K562 (cell line): ENCODE measurements at regions not wholly inside any gene's neighbourhood (a gene's known extent, or its start where the extent isn't known, plus 50 kb on each side); places are given as distances from the start of the nearest gene placed in this dataset.

Experiments
- CCNT2 ChIP-seq: IDR thresholded peaks from 2 replicates; pipeline ENCODE4 v1.6.1; 2011; ENCODE audit warnings: borderline replicate concordance, low read depth, mild to moderate bottlenecking, moderate library complexity, mixed read lengths, low read length; ENCODE audit not compliant: insufficient read length; ENCODE audit errors: extremely low read depth
- CGGBP1 ChIP-seq: fragments of 250-450 bp; sonication (Bioruptor Pico); IDR thresholded peaks from 2 replicates; pipeline ENCODE4 v1.9.0; 2021; ENCODE audit warnings: mild to moderate bottlenecking
- ETV6 ChIP-seq, 3 experiments: fragments of 150-350 bp in 1 of 3; sonication (generic) in 1 of 3; formaldehyde crosslinking in 1 of 3; IDR thresholded peaks; 2 replicates each; pipeline versions ENCODE4 v1.6.1 to v1.8.0; 2014 to 2022; ENCODE audit warnings: borderline replicate concordance in 2 of 3, low read depth in 2 of 3, antibody characterized with exemption in 1 of 3, low read length in 1 of 3, mild to moderate bottlenecking in 1 of 3, missing genetic modification reagents in 1 of 3
- GABPB2 ChIP-seq: fragments of 250-450 bp; sonication (Bioruptor Pico); conservative IDR thresholded peaks from 2 replicates; pipeline ENCODE4 v1.5.1; 2021; ENCODE audit warnings: mild to moderate bottlenecking
- PHF8 ChIP-seq: fragments of 200-600 bp; sonication (generic); IDR thresholded peaks from 2 replicates; pipeline ENCODE4 v1.6.1; 2012; ENCODE audit warnings: mixed run types, mild to moderate bottlenecking, inconsistent platforms, low read length, moderate library complexity, borderline replicate concordance
- SIN3A ChIP-seq, 2 experiments: fragments of 150-350 bp in 1 of 2; IDR thresholded peaks; 2 replicates each; pipeline ENCODE4 v1.6.1; 2011 to 2016; ENCODE audit warnings: borderline replicate concordance in 2 of 2, low read depth in 2 of 2, low read length in 2 of 2, mild to moderate bottlenecking in 2 of 2, moderate library complexity in 2 of 2; ENCODE audit not compliant: control insufficient read depth in 1 of 2
- ZFP1 ChIP-seq: fragments of 450-650 bp; formaldehyde crosslinking; IDR thresholded peaks from 2 replicates; pipeline ENCODE4 v1.4.0; 2020; ENCODE audit warnings: mild to moderate bottlenecking, mixed read lengths
- ZNF561 ChIP-seq: fragments of 450-650 bp; formaldehyde crosslinking; conservative IDR thresholded peaks from 2 replicates; pipeline ENCODE4 v1.4.0; 2020; ENCODE audit warnings: mild to moderate bottlenecking, moderate library complexity
- ZNF695 ChIP-seq: fragments of 450-650 bp; formaldehyde crosslinking; IDR thresholded peaks from 2 replicates; pipeline ENCODE4 v1.4.0; 2020; ENCODE audit warnings: mild to moderate bottlenecking, moderate library complexity
- TF ChIP-seq, protein P1 (sequence below): fragments of 450-650 bp; IDR thresholded peaks from 2 replicates; pipeline ENCODE4 v1.7.1; 2018; ENCODE audit warnings: mild to moderate bottlenecking, low read depth; ENCODE audit not compliant: partially characterized antibody

- TF ChIP-seq CCNT2 (no peak), PHF8 (no peak), CGGBP1 (no peak), ZNF695 (CRISPR knock-in tag) (no peak), SIN3A (IDR thresholded peaks at IDR 0.05; ENCODE audit: borderline replicate concordance in 2 of 2, control insufficient read depth in 1 of 2, low read depth in 2 of 2, low read length in 2 of 2) (no peak), GABPB2 (CRISPR knock-in tag) (no peak), ZFP1 (CRISPR knock-in tag) (no peak), ZNF561 (CRISPR knock-in tag) (no peak), ETV6 (IDR thresholded peaks at IDR 0.05; ENCODE audit: borderline replicate concordance in 1 of 2, low read depth in 2 of 2, low read length in 1 of 2) (no peak), ETV6 (CRISPR knock-in tag; IDR thresholded peaks at IDR 0.05; ENCODE audit: borderline replicate concordance) (no peak)
- TF ChIP-seq, protein P1, sequence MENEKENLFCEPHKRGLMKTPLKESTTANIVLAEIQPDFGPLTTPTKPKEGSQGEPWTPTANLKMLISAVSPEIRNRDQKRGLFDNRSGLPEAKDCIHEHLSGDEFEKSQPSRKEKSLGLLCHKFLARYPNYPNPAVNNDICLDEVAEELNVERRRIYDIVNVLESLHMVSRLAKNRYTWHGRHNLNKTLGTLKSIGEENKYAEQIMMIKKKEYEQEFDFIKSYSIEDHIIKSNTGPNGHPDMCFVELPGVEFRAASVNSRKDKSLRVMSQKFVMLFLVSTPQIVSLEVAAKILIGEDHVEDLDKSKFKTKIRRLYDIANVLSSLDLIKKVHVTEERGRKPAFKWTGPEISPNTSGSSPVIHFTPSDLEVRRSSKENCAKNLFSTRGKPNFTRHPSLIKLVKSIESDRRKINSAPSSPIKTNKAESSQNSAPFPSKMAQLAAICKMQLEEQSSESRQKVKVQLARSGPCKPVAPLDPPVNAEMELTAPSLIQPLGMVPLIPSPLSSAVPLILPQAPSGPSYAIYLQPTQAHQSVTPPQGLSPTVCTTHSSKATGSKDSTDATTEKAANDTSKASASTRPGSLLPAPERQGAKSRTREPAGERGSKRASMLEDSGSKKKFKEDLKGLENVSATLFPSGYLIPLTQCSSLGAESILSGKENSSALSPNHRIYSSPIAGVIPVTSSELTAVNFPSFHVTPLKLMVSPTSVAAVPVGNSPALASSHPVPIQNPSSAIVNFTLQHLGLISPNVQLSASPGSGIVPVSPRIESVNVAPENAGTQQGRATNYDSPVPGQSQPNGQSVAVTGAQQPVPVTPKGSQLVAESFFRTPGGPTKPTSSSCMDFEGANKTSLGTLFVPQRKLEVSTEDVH, result no peak
These were observed 347.7 kb upstream of the TGFBR2 start (continued) for GRCh38 chr3:30258426-30259392.
